GM19324 (cell line): ENCODE measurements at regions not wholly inside any gene's neighbourhood (a gene's known extent, or its start where the extent isn't known, plus 50 kb on each side); places are given as distances from the start of the nearest gene placed in this dataset.

Experiments used
- ATAC-seq: cut with Tn5 transposase; IDR thresholded peaks from one replicate; pipeline ENCODE4 v1.9.1; 2021; ENCODE audit warnings: mild to moderate bottlenecking, moderate library complexity; ENCODE audit not compliant: unreplicated experiment, low FRiP score

DNA sequence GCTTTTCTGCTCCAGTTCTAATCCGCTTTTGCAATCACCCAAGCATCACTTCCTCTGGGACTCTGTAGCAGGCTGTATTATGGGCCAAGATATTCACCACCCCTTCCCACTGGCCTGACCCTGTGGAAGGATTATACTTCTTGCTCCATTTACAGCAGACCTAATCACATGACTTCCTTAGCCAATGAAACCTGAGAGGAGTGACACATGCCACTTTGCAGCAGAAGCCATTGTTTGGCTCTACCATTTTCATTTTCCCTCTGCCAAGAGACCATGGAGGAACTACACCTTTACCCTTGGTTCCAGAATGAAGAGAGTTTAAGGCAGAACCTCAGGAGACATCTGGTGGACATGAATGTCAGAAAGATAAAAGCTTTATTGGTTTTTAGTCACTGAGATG lies 134.9 kb upstream of the HSD17B12 start:
- no peak for ATAC-seq

DNA sequence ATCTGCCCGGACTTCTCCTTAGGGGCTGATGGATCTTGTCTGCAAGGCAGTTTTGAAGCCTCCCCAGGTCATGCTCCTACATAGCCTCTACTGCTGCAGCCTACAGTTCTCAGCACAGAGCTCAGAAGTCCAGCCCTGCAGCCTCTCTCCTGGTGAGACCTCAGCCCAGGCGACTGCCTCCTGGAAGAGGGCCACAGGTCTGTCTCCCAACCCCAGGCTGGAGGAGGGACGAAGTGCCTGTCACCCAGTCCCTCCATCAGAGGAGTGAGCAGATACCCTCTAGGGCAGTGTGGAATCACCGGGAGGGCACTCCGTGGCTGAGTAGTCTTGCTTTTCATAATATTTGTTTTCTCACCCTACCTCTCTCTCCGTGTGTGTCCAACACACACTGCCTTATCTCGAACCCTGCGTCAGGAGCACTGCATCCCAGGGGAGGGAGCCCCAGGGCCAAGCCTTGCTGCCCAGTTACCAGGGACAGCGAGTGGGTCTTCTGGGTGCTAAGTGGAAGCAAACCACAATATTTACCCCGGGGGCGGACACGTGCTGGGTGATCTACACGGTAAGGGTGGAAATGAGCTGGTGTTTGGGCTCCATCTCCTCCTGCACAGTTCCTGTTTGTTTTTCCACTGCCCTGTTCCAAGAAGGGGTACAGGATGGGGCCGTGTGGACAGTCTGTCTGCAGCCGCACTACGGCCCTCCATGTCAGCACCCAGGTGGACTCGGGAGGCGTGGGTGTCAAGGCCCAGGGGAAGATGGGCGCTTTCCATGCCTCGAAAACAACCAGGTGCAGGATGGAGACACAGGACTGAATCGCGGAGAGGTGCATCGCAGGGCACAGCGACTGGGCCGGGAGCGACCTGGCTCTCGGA lies 133.7 kb upstream of the HSD17B12 start:
- no peak for ATAC-seq

DNA sequence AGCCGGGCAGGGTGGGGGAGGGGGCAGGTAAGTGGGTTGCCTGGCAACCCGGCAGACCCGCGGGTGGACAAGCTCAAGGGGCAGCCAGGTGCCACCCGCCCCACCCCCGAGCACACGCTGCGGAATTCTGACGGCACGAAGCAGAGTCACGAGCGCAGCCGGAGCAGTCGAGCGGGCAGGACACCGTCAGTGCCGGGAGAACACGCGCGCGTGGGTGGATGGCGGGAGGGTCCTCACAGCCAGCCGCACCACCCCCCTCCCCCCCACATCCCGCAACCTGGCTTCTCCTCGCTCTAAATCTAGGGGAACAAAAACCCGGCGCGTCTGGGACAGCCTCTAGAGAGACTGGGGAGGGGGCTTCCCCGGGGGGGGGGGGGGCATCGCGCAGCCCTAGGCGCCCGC lies 133.1 kb upstream of the HSD17B12 start:
- ATAC-seq: no peak

DNA sequence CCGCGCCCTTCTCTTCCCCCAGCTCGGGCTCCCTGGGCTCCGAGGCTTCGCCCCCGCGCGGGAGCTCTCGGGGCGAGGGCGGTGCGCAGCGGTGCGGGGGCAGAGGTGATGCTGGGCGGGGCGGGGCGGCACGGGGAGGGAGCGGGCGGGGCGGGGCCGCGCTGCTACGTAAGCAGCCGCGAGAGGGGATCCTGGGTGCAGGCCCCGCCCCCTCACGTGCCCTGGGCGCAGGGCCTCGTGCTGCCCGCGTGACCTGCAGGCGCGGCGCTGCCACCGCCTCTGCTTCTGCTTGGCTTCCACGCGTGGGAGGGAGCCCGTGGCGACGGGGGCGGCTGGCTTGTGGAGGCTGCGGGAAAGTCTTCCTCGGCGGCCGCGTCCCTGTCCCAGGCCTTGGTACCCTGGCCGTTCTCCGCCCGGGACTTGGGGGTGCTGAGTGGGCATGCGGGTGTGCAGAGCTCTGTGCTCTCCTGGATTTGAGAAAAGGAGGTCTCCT lies 132.6 kb upstream of the HSD17B12 start:
- ATAC-seq: no peak

DNA sequence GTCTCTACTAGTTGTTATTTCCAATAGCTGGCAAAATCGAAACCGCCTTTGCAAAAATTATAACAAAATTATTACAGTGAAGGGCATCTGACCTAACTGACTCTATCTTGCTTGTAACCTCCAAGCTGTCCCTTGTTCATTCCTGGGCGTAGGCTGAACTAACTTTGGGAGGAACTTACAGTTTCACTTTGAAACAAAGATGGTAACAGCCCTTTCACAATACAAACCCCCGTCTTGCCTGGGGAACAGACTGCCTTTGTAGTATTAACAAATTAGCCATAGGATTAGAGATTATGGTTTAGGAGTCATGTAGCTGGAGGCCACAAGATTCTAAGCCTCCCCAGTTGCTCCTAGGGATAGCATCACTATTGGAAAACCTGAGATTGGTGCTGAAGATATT lies 131.6 kb upstream of the HSD17B12 start:
- ATAC-seq: no peak

DNA sequence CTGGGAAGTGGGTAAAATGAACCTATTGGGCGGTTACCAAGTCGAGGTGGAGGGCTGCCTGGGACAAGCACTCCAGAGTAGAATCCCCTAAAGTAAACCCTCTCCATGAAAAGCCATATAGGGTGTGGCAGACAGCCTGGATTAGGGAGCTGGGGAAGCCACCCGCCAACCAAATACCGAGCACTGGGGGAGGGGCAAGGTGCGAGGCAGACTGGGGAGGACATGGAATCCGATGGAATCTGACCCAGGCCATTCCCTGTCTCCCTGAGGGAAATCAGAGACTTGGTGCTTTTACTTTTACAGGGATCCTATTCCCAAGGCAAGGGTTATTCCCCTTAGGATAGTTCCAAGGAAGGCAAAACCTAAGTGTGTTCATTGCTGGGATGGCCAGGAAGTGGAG lies 130.9 kb upstream of the HSD17B12 start:
- no peak for ATAC-seq

DNA sequence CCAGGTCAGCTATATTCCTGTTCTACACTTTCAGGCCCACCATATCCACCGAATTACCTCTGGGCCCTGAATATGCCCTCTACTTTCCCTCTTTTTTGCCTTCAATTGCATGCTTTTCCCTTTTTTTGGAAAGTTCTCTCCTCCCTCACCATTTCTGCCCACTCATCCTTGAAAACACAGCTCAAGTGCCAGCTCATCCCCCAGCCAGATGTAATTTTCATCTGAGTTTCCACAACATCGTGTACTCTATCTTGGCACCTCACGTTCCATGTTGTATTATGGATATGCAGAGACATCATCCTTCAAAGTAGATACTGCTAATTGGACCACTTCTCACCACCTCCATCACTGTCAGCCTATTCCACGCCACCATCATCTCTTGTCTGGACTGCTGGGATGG lies 129.8 kb upstream of the HSD17B12 start:
- ATAC-seq: no peak

DNA sequence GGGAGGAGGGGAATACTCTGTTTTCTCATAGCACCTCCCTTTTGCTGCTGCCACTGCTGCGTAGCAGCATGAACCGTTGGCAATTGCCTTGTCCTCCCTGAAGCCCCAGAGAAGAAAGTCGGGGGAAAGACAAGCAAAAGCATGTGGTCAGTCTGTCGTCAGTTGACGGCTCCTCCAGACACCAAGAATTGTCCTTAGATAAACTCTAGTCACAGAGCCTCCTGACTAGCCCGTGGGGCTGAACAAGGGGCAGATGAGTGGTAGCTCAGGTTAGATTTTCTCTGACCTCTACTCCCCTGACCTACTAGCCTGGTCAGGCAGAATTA lies 126.4 kb upstream of the HSD17B12 start:
- ATAC-seq: no peak

DNA sequence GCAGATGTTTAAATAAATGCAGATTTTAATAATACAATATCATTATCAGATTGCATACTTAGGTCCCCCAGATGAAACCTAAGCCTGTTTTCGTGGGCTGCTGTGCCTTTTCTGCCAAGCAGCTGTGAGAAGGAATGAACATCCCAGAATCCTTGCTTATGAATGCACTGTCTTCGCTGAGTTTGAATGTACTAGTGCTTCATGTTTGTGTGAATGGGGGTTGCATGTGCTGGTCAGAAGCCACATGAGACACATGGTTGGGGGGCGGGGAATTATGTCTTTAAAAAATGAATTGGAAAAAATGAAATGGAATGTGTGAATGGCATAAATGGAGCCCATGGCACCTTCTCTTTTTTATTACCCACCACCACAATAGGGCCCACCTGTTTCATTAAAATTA lies 125.4 kb upstream of the HSD17B12 start:
- no peak for ATAC-seq

DNA sequence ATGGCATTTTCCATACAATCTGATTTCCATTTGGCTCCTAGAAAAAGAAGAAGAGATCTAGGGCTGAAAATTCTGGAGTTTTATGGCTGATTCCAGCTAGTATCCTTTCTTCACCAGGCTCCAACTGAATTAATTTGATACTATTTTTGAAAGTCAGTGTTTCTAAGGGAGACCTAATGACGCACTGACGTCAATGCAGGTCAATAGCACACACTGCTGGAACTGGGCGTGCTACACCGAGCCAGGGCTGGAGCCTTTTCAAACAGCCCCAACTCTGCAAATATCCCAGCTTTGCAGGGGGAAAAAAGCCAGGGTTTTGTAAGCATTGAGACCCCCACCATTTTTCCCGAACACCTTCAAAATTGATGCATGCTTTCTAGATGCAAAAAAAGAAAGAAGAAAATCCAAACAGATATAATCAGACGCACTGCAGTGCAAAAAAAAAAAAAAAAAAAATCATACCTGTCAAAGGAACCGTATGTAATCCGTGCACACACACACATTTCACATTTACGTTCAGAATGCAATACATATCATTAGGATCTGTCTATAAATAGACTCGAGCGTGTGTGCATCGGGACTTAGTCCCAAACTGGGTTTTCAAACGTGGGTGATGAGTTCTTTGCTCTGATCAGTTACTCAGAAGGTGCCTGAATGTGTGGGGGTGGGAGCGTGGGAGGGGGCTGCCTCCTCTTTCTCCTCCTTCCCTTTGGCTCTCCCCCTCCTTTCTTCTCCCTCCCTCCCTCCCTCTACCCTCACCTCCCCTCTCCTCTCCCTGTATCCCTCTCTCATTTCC lies 124.5 kb upstream of the HSD17B12 start:
- ATAC-seq: no peak

DNA sequence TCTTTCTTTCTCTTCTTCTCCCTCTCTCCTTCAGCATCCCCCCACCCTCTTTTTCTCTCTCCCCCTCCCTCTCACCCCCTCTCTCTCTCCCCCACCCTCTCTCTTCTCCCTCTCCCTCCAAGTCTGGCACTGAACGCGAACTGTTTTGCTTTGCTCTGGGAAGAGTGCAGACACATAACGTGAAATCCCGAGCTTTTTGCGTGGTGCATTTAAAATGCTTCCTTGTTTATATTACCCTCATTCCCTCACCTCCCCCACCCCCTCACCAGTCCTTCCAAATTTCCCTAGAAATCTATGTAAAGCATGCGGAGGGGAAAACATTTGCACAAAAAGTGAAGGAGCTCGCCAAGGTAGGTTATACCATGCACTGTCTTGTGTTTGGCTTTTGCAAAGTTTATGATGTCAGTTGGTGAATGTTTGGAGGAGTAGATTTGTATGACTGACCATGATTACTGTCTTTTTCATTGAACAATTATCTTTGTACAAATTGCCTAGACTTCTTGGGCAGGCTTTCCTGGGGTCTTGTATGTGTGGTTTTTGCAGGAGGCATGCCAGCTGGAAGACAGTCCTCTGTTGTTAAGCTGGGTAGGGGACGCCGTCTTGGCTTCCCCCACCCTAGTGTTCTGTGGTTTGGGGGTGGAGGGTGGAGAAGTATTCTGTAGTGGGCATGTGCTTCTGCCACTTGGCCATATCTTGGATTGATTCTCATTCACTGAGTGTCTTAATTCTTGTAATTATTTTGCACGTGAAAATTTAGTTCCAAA lies 123.7 kb upstream of the HSD17B12 start:
- no peak for ATAC-seq

DNA sequence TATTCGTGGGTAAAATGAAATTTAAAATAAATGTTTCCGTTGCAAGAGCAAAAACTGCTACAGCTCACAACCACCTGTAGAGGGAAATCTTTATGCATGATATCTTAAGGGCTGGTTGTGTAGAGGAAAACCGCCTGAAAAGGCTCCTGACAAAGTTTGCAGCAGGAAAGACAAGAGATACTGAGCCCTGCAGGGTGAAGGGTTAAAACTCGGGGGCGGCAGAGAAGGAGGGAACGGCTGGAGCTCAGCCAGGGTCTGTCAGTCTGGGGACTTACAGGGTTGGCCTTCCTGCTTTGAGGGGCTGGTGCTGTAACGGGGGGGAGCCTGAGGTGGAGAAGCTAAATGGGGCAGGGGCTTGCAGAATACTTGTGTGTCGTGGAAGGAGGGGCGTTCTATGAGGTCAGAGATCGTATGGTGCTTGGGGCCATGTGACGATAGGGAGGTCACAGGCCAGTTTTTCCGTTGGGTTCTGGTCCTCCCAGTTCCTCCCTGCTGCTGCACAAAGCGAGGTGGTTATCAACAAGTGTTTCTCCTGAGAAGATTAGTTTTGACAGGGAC lies 122.9 kb upstream of the HSD17B12 start:
- ATAC-seq: no peak

DNA sequence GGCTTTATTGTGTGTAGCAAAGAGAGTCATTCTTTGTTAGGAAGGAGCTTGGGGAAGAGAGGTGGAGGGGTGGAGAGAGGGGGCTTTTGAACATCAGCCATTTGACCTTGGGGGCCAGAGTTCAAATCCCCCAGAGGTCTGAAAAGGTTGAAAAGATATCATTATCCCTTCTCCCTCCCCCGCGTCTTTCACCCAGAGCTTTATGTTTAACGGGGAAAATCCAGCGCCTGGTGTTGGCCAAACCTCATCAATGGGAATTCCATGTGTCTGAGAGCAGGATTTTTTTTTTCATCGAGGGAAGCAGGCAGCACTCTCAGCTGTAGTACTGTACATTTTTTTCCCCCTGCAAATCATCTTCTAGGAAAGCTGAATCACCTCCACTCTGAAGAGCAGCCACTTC lies 122.4 kb upstream of the HSD17B12 start:
- ATAC-seq: no peak

DNA sequence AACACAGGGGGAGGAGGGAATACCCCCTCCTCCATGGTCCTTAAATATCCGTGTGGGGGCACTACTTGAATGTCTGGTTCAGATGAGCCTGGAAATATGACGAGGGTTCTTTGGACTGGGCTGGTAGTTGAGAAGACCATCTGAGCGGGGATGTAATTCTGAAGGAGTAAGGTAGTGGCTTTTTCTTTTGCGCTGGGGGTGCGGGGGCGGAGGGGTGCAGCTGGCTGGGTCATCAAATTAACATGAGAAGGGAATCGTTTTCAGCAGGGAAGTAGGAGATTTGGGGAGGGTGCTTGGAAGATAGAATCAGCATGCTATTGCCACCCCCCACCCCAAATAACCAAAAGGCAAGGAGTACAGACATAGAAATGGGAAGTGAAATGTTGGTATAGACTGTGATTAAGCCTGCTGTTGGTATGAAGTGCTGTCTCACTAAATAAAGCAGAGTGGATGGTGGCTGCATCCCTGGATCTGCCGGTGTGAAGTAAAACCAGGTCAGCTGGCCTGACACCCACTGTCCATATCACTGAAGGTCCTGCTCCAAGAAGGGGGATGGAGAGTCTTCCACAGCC lies 121.9 kb upstream of the HSD17B12 start:
- ATAC-seq: no peak

DNA sequence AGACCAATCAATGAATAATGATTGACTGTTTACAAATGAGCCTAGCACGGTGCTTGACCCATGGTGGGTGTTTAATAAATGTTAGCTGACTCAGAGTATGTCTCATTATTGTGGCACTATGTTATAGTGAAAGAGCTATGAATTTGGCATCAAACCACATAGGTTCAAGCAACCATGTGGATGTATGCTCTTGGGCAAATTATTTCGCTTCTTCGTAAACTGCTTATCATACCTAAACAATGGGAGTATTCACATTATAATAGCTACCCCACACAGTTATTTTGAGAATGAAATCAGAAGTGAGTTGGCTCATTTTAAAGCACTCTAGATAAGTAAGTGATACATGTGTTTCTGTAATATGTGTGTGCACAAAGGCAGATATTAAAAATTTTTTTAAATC lies 118.7 kb upstream of the HSD17B12 start:
- no peak for ATAC-seq

DNA sequence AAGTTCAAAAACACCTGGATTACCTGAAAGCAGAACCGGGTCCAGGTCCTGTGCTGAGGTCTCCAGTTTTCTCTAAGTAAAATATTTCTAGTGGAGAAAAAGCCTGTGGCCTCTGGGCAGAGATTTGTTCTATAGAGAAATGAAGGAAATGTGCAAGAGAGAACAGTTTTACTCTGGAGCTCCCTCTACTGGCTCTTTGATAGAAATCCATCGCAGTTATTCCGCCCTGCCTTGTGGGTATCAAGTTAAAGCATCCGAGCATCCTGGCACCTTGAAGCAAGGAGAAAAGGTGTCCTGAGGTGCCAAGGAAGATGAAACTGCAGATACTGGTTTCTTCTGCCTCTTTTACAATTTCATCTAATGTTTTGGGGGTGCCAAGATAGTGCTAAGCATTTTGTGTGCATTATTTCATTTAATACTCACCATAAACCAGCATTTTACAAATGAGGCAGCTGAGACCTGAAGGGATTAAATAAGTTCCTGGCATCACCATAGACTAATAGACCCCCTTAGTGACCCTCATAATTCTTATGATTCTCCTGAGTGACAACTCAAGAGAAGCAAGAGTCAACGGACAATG lies 113.1 kb upstream of the HSD17B12 start:
- ATAC-seq: no peak

DNA sequence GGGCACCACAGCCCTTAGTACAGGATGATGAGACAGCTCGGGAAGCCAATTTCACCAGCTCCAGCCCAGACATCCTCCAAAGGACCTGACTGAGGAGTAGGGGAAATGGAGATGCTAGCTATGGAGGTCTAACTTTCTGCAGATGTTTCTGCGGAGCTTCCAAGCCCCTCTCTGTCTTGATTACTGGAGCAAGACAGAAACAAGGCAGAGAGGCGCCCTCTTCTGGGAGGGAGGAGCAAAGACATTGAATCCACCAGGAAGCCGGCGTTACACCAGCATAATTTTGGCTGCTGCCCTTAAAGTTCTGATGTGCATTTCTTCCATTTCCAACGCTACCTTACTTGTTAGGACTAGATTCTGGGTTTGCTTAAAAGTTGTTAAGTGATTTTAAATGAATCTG lies 107.3 kb upstream of the HSD17B12 start:
- ATAC-seq: no peak

DNA sequence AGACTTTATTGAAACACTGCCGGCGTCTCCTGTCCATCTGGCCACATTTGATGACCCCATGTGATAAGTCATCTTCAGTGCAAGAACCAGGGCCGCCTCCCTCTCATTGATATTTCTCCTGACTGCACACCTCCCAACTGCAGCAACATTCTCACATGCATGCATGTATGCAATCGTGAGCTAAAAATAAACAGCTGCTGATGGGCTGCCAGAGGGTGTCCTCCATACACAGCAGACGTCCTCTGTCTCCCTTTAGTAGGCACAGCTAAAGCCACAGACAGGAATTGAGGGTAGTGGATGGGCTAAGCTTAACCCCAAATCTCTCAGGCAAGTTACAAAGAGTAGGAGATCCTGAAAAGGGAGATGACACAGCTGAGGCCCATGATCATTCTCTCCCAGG lies 106.7 kb upstream of the HSD17B12 start:
- no peak for ATAC-seq

DNA sequence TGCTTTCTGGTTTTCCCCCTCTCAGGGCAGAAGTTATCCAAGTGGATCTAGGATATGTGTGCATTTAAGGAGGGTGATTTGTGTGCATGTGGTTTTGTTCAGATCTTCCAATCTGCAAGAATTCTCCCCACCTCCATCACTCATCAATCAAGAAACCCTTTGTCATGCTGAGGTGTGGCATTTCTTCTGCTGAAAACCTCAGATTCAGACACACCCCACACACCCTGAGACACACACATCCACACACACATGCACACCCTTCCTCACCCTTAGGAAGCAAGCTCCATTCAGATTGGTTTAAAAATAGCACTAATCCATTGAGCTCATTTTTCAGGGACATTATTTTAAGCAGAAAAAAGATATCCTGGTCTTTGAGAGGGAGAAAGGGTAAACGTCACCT lies 106.1 kb upstream of the HSD17B12 start:
- no peak for ATAC-seq
